Activated T-cell treated with anti-CD3 and anti-CD28 coated beads for 24 hours (primary cell): ENCODE measurements at regions not wholly inside any gene's neighbourhood (a gene's known extent, or its start where the extent isn't known, plus 50 kb on each side); places are given as distances from the start of the nearest gene placed in this dataset.

Experiments used
- DNase-seq: peaks from one replicate; pipeline ENCODE4 v3.0.0-alpha.2; 2020; ENCODE audit warnings: low read depth

DNA sequence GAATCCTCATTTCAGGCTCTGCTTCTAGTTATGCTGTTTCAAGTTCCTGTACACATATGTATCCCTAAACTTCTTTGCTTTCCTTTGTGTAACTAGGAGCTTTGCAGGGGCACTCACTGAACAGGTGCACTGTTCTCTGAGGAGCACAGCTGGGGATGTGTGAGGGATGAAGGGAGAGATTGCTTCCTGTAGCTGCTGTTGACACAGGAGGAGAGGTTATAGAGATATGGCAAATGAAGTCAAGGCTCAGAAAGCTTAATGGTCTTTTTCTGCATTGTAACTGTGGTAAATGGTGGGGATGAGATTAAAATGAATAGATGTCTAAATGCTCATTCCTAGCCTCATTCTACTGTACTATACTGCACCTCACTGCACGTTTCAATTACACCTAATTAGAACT lies 454.3 kb downstream of the BTBD3 start:
- no peak for DNase-seq

DNA sequence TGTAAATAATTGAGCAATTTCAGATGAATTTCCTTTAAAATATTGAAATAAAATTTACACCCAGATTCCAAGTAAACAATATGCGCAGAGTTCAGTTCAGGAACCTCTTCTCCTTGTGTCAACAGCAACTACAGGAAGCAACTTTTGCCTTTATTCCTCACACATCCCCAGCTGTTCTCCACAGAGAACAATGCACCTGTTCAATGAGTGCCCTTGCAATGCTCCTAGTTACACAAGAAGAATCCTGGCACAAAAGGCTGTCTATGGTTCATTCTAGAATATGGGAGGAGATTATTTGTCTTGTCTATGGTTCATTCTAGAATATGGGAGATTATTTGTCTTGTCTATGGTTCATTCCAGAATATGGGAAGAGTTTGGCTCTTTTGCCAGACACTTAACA lies 454.9 kb downstream of the BTBD3 start:
- no peak for DNase-seq

DNA sequence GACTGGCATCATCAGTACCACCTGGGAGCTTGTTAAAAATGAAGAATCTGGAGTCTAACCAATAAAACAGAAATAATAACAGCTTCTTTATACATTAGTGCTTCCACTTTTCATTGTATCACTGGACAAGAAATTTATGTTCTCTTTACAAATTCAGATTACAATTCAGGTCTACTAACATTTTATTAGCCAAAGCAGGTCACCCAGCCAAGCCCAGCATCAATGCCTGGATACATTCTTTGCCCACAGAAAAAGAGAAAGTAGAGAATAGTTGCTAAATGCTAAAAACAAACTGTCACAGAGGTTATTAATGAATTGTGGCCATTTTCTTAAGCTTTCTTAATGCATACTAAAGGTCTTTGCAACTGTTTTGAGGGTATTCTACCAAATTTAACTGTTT lies 458.3 kb downstream of the BTBD3 start:
- DNase-seq, result no peak

DNA sequence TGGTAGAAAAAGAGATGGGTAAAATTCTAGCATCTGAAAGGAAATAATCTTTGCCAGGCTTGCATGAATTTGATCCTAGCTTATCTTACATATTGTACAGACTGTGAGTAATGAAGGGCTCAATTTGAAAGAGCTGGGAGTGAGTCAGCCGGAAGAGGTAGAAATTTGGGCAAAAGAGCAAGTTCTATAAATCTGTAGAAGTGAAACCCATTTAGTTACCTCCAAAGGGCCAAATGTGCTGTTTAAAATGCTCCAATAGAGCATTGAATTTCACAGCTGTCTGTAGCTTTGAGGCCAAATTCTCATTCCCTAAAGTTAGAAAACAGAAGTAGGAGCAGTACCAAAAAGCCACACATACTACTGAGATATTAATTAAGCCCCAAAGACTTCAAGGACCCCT lies 466.1 kb downstream of the BTBD3 start:
- no peak for DNase-seq

DNA sequence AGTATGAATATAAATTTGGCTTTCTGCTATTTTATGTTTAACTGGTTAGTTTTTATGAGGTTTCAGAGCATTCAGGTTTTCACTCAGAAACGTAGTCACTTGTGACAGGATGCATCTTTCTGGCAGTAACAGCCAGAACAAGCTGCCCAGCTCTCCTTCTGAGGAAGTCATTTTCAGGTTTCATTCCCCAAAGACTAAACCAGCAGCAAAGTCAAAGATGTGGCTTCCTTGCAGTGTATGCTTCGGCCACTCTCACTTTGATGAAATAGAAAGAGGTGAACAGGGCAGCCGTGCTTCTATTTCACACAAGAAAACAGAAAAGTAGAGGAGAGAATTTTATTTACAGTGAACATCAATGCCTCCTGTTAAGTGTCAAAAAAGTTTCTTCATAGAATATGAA lies 469.1 kb downstream of the BTBD3 start:
- no peak for DNase-seq

DNA sequence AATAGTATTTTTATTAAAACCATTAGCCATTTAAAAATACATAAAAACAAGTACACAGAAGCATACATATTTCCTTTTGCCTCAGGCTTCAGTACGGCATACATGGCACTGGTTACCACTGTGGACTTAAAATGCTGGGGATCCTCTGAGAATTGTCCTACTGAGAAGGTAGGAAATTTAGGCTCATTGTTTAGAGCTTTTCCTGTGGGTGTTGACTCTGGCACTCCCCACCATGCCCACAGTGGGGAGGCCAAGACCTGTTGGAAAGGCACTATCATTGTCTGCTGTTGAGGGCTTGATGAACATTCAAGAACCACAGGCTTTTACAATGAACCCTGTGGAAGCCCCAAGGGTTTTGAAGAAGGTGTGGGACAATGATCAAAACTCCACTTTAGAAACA lies 473.4 kb downstream of the BTBD3 start:
- no peak for DNase-seq

DNA sequence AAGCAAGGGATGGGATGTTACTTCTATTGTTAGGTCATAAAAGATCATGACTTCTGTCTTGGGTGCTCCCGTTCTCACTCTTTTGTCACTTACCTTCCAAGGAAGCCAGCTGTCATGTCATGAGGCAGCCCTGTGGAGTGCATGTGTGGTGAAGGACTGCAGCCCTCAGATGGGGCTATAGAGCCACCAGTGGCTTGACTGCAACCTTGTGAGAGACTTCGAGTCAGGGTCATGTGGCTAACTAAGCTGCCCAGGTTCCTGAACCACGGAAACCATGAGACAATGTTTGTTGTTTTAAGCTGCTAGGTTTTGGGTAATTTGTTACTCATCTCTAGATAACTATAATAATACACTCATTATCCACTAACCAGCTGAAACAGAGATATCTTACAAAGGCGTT lies 477.1 kb downstream of the BTBD3 start:
- no peak for DNase-seq

DNA sequence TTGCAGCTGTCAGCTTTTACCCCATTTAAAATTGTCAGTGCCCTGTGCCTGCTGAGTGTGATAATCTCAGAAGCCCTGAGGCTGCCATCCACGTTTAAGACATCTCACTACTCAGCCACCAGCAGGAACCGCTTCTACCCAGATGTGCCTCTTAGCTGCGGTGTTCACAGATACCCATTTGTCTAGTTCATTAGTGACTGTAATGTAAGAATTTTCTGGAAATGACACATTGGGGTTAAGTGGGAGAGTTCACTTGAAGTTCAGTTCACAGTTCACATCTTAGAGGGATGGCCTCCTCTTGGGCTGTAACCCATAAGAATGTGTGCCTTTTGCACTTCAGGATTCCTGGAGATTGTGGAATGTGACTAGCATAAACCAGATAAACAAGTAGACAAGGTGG lies 477.7 kb downstream of the BTBD3 start:
- DNase-seq, result no peak

DNA sequence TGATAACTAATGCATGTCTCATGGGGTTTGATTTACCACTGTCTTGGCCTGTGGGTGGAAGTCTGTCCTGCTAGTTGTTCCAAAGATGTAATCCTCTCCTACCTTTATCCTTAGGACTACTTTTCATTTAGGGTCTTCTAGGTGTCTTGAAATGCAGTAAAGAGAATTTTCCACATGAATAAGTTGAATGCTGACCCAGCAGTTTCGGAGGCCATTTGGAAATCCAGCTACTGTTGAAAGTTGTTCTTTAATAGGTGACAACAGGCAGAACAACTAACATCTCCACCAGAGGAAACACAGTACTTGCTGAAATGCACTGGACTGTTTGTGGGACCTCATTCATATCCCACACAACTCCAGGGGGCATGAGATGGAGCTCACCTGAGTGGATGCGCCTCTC lies 478.1 kb downstream of the BTBD3 start:
- no peak for DNase-seq

DNA sequence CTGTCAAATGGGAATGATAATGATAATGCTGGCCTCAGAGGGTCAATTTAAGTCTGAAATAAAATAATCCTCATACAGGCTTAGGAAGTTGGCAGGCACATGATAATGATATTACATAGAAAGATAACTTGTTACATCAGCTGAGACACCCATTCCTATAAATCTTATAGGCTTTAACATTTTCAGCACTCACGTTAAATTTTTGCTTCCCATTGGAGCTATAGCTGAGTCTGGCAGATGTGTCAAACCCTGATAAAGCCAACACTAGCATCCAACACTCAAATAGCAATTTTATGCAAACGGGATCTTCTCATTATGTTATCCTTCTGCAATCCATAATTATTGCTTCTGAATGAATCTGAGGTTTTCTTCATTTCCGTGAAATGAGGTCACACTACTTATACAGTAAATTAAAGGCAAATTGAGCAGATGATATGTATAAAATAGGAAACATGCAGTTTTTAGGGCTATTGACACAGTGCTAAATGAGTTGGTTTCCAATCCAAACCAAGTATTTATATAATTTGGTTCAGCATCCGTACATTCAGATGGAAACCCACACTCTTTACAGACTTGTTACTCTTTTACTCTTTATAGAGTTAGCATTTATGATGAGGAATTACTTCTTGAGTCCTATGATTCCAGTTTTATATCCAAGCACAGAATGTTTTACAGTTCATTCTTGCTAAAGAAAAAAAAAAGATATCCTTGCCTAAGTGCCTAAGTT lies 481.6 kb downstream of the BTBD3 start:
- no peak for DNase-seq

DNA sequence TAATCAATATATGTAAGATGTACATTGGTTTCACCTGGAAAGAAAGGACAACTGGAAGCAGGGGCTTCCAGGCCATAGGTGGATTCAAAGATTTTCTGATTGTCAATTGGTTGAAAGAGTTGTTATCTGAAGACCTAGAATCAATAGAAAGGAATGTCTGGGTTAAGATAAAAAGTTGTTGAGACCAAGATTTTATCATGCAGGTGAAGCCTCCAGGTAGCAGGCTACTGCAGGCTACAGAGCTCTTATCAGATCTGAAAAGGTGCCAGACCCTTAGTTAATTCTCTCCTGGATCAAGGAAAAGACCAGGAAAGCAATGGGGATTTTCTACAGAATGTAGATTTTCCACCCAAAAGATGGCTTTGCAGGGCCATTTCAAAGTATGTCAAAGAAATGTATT lies 487.2 kb downstream of the BTBD3 start:
- no peak for DNase-seq

DNA sequence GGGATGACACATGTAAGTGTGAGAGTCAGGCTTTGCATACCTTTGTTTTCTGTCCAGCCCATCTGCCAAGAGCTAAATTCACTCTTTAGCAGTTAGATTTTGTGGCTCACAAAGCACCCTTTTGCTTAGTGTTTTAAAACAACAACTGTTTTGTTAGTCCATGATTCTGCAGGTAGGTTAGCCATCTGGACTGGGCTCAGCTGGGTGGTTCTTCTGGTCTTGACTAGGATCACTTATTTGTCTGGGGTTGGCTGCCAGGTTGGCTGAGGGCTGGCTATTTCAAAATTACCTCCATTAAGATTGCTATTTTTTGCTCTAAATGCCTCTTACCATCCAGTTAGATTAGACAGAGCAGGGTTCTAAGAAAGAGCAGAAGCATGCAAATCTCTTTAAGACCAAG lies 489.3 kb downstream of the BTBD3 start:
- no peak for DNase-seq

DNA sequence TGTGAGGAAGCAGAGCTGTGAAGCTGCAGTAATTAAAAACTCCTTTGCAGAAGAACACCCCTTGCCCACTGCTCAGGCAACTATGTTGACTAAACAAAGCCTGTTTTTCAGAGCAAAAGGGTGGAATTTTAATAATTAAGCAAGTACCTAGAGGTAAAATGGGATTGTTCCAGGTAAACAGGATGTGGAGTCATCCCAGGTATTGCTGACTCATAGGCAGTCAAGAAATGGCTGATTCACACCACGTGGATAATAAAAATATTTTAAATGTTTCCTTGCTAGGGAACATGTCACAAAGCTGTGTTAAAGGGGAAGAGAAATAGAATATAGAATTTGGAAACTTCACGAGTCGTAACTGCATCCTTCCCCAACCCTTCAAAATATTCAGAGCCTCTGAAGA lies 491.8 kb downstream of the BTBD3 start:
- DNase-seq, result no peak

DNA sequence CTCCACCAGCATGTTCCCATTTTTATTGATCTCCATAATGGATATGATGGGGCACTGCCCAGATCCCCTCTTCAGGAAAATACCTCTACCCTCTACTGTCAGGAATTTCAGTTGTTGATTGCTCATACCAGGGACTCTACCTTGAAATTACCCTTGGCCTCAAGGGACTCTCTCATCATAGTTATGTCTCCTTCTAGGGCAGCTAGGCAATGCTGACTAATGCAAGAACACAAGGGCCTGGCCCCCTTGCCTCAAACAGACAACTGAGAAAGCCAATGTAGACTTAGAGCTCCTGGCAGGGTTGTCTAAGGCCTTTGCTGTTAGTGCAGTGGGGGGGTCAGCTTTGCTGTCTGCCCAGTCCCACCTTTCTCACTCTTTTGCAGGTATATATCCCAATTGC lies 493.1 kb downstream of the BTBD3 start:
- no peak for DNase-seq

DNA sequence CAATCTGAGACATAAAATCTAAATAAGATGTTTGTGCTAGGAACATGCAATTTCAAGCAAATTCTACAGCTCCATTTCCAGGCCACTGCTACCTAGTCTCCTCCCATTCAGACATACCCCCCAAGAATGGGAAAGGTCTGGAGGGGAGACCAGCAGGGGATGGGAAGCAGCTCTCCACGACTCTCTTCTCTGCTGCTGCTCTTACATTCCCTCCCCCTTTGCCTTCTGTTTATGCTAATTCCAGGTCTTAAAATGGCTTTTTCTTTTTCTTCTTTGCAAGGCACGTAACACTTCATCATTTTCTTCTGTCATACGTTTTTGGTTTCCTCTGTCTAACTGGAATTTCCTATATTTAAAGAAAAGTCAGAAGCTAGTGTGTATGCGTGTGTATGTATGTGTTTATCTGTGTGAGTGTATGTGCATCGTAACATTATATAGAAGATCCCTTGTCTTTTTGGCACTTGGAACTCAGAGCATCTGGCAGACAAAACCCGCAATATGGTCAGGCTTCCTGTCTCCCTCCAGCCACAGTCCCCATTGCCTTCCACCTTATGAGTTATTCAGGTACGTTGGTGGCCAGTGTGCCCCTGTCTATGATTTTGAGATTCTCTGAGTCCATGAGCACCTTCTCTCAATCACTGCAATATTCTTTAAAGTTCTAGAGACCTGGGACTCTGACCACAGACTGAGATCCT lies 493.7 kb downstream of the BTBD3 start:
- DNase-seq, result no peak

DNA sequence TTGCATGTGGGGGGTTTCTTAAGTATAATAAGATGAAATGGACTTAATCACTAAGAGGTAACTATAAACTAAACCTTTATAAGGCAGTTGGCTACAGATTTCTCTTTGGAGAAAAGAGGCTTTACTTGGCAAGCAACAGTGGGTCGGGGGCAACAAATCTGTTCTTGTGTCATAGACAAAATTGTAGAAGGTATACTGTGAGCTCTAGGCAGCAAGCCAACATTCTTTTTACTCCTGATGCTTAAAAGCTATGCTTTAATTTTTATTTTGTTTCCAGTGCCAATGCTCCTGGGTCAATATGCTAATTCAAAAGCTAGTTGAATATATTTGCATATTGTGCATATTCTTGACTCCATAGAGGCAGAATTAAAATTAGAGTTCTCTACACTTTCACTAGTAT lies 495.4 kb downstream of the BTBD3 start:
- no peak for DNase-seq

DNA sequence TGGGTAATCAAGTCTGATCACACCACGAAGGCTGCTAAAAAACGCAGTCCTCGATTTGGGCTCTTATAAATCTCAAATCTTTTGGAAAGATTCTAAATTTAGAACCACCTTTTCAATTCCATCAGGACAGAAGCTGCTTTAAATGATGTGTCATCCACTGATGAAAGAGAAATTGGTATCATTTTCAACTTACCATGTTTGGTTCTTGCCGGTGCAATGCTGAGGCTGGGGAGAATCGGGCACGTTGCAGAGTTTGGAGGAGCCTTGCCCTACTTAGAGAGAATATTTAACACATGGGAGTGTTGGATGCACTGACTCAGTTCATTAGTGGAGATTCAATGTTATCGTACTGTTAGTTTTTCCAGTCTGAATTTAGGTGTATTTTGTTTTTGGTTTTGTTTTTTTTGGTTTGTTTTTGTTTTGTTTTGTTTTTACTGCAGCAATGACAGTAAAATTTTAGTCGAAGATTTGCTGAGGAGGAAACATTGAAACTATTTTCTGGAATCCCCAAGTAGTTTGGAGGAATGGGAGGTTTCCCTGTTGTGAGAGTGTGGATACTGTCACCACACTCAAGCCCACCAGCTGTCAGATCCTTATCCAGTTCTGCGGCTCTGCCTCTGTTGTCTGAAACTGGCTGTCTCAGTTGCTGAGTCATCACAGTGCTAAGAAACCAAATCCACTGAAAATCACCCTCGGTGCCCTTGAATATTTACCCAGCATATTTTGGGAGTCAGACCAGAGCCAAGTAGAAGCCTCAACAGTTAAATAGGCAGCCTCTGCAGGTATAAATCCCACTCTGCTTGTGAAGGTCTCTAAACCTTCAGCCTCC lies 497.0 kb downstream of the BTBD3 start:
- DNase-seq, result no peak

DNA sequence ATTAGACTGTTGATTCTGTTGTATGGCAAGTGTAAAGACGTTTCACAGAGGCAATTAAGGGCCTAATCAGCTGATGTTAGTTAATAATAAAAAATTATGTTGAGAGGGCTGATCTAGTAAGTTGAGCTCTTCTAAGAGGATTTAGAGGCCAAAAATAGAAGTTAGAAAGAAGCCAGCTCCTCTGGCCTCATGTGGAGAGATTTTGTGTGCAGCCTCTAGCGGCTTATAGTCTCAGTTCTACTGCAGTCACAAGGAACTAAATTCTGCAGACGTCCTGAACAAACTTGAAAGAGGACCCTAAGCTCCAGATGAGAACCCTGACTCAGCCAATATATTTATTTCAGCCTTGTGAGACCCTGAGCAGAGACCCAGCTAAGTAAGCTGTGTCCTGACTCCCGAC lies 498.6 kb downstream of the BTBD3 start:
- no peak for DNase-seq

DNA sequence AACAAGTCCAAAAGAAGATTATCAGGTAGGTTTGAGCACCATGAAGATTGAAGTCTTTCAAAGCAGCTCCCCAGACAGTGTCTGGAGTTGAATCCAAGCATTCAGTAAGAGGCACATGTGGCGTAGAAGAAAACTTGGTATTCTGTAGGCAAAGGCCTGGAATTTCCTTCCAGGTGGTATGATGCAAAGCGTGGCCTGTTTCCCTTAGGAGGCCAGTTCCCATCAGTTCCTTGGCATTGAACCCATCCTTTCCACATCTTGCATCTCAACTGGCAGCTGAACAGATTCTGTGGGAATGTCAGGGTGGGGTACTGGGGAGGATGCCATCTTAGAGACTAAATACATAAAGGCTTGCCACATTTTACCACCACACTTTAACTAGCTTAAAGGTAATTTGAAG lies 516.0 kb downstream of the BTBD3 start:
- DNase-seq, result no peak

DNA sequence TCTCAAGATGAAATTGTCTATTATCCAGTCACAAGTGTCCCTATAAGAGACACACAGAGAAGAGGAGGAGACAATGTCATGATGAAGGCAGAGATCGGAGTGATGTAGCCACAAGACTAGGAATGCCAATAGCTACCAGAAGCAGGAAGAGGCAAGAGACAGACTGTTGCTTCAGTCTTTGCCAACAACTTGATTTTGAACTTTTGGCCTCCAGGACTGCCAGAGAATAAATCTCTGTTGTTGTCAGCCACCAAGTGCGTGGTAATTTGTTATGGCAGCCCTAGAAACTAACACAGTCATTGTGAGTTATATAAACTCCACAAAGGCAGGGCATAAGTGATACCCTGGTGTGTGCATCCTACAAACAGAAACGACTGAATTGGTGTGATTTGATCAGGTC lies 517.0 kb downstream of the BTBD3 start:
- no peak for DNase-seq

DNA sequence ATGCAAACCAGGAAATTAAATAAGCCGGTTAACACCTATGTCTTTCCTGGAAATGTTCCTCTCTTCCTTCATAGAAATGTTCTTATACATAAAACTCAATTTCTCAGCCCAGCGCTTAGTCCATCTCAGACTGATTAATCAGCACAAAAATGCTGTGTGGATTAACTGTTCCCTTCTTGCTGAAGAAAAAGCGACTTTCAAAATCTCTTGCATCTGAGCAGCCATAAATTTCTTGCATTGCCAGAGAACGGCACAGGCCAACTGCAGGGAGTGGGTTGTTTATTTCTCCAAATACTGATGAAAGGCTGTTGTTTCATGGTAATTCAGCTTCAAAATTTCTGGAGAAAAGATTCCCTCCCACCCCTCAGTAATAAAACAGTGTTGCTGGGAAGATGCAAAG lies 517.6 kb downstream of the BTBD3 start:
- no peak for DNase-seq

DNA sequence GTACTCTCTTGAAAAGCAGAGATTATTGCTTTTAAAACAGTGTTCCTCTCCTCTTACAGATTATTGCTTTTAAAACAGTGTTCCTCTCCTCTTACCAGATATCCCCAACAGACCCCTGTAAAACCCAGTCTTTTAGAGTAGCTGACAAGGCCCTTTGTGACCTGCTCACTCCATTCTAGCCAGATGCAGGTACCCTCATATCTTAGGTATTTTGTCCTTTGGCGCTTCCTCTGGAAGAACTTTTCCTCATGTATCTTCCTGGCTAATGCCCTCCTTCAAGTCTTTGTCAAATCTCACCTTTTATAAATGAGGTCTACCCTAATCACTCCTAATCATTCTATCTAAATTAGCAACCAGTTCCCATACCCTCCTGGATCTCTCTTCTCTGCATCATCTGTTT lies 536.0 kb downstream of the BTBD3 start:
- DNase-seq, result no peak

DNA sequence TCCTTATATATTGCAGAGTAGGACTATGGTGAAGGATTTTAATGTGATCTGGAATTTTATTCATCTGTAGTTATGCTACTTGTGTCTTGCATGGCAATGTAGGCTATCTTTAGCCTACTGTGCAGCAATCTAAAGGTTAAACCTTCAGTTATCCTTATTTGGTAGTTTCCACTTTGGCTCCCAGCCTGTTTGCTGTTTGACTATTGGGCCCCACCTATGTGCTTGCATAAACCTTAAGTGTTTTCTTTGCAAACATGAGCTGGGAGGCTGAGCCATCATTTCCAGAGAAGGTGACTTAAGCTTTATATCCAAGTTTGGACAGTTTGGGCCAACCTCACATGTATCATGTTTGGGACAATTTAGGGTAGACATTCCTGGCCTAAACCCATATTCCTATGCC lies 537.5 kb downstream of the BTBD3 start:
- DNase-seq, result no peak
